ENCODE measurements at regions not wholly inside any gene's neighbourhood (a gene's known extent, or its start where the extent isn't known, plus 50 kb on each side); places are given as distances from the start of the nearest gene placed in this dataset.
"Not testable (repeated sequence)": the region's sequence is repeated elsewhere in the genome, so short reads cannot be mapped to it uniquely, and the experiment has no call there.

DNA sequence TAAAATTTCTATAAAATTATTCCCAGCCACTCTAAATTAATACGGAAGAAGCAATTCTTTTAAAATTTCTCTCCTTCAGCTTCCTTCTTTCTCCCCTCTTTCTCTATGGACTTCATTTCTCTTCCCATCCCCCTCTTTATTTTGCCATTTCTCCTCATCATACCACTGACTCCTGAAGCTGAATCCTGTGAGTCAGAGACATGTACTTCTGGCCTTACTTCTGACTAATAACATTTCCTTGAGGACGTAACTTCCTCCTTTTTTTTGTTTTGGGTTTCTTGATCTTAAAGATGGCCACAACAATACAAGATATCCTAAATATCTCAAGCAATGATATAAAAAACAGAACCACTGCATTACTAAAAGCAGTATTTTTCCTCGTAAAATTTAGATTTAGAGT, 63.6 kb upstream of the DENND1B start:
- intact Hi-C loops (cut with DNase I) = no loop called here

GRCh38 chr1:197837911-197838310, 62.6 kb upstream of the DENND1B start:
- no peak overlapping the region for H3K4me3 ChIP-seq
- DNase-seq (ENCODE audit: extremely low spot score in 2 of 2) = no peak
- no peaks in the 10 kb centered on the region for H3K27me3 ChIP-seq
- intact Hi-C loops (cut with DNase I) = no loop called here
- no peaks in the 10 kb centered on the region for H3K9me3 ChIP-seq
- no peak overlapping the region for H3K27ac ChIP-seq
- H3K4me1 ChIP-seq = no peaks in the 10 kb centered on the region
- H3K36me3 ChIP-seq = no peaks in the 10 kb centered on the region
- peak in 1 of 2 donors; percentile 23 for TF ChIP-seq POLR2AphosphoS5 (IDR thresholded peaks at IDR 0.05; ENCODE audit: insufficient read depth in 1 of 2, low read depth in 1 of 2)
- TF ChIP-seq, protein P1, sequence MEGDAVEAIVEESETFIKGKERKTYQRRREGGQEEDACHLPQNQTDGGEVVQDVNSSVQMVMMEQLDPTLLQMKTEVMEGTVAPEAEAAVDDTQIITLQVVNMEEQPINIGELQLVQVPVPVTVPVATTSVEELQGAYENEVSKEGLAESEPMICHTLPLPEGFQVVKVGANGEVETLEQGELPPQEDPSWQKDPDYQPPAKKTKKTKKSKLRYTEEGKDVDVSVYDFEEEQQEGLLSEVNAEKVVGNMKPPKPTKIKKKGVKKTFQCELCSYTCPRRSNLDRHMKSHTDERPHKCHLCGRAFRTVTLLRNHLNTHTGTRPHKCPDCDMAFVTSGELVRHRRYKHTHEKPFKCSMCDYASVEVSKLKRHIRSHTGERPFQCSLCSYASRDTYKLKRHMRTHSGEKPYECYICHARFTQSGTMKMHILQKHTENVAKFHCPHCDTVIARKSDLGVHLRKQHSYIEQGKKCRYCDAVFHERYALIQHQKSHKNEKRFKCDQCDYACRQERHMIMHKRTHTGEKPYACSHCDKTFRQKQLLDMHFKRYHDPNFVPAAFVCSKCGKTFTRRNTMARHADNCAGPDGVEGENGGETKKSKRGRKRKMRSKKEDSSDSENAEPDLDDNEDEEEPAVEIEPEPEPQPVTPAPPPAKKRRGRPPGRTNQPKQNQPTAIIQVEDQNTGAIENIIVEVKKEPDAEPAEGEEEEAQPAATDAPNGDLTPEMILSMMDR (IDR thresholded peaks at IDR 0.05) = no peak

More for the DNA sequence above, 63.6 kb upstream of the DENND1B start:
- Histone ChIP-seq H3K4me1 (no peaks in the 10 kb centered on the region), H3K27me3 (no peaks in the 10 kb centered on the region), H3K4me3 (no peak overlapping the region), H3K27ac (no peak overlapping the region), H3K36me3 (no peaks in the 10 kb centered on the region), H3K9me3 (no peaks in the 10 kb centered on the region)
- DNase-seq (ENCODE audit: extremely low spot score in 2 of 2) = no peak
- TF ChIP-seq, protein P1 (IDR thresholded peaks at IDR 0.05) = no peak
- TF ChIP-seq POLR2AphosphoS5 (IDR thresholded peaks at IDR 0.05; ENCODE audit: insufficient read depth in 1 of 2, low read depth in 1 of 2) = peak in 1 of 2 donors; percentile 21

DNA sequence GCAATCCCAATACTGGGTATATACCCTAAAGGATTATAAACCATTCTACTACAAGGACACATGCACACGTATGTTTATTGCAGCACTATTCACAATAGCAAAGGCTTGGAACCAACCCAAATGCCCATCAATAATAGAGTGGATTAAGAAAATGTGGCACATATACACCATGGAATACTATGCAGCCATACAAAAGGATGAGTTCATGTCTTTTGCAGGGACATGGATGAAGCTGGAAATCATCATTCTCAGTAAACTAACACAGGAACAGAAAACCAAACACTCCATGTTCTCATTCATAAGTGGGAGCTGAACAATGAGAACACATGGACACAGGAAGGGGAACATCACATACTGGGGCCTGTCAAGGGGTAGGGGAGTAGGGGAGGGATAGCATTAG, 61.1 kb upstream of the DENND1B start:
- H3K4me1 ChIP-seq; H3K9me3 ChIP-seq; H3K36me3 ChIP-seq; DNase-seq (ENCODE audit: extremely low spot score in 2 of 2); H3K27me3 ChIP-seq; H3K4me3 ChIP-seq; H3K27ac ChIP-seq; intact Hi-C loops (cut with DNase I): not testable (repeated sequence)

- intact Hi-C loops (cut with DNase I); H3K9me3 ChIP-seq; DNase-seq (ENCODE audit: extremely low spot score in 2 of 2); H3K4me1 ChIP-seq; H3K4me3 ChIP-seq; H3K27ac ChIP-seq; H3K36me3 ChIP-seq; H3K27me3 ChIP-seq: not testable (repeated sequence)
These were observed 53.7 kb upstream of the DENND1B start for GRCh38 chr1:197829011-197829410.

DNA sequence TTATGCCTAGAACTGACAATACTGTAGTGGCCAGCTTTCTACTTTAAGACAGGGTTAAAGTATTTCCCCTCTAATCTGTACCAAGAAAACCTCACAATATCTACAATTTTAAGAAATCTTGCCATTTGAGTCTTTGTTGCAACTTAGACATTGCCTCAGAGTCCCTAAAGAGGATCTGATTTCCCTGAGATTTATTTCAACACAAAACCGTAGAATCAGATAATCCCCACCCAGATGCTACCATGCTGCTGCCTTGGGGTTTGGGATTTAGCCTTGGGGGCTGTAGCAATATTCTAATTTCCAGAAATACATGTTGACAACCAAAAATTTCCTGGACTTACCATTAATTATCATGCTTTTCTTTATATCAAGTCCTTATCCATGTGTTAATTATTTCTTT, 50.3 kb upstream of the DENND1B start:
- H3K4me3 ChIP-seq = no peak overlapping the region
- no peak overlapping the region for H3K27ac ChIP-seq
- DNase-seq (ENCODE audit: extremely low spot score in 2 of 2) = no peak
- H3K27me3 ChIP-seq = no peaks in the 10 kb centered on the region
- H3K9me3 ChIP-seq = no peaks in the 10 kb centered on the region
- TF ChIP-seq, protein P1 (IDR thresholded peaks at IDR 0.05) = no peak
- TF ChIP-seq POLR2A (IDR thresholded peaks at IDR 0.05) (no peak), POLR2AphosphoS5 (IDR thresholded peaks at IDR 0.05; ENCODE audit: insufficient read depth in 1 of 2, low read depth in 1 of 2) (no peak)
- intact Hi-C loops (cut with DNase I) = no loop called here
- H3K4me1 ChIP-seq = no peaks in the 10 kb centered on the region
- no peaks in the 10 kb centered on the region for H3K36me3 ChIP-seq
